Nephron (organoid): ENCODE measurements at regions not wholly inside any gene's neighbourhood (a gene's known extent, or its start where the extent isn't known, plus 50 kb on each side); places are given as distances from the start of the nearest gene placed in this dataset.
A peak's percentile ranks its signal among the peaks of the same experiment; 100 is the strongest.

ENCODE experiments used
- H3K27ac Mint-ChIP-seq, 3 experiments: 2 replicates each; pipeline ENCODE4 v1.8.0; 2020; ENCODE audit warnings: mixed read lengths in 3 of 3, mild to moderate bottlenecking in 2 of 3, moderate library complexity in 1 of 3
- H3K27me3 Mint-ChIP-seq: 2 replicates; pipeline ENCODE4 v1.8.0; 2021; ENCODE audit warnings: low read depth, mild to moderate bottlenecking, moderate library complexity, mixed read lengths
- H3K36me3 Mint-ChIP-seq: 2 replicates; pipeline ENCODE4 v1.8.0; 2020; ENCODE audit warnings: low read depth, mixed read lengths
- H3K4me1 Mint-ChIP-seq: 2 replicates; pipeline ENCODE4 v1.8.0; 2020; ENCODE audit warnings: mixed read lengths
- H3K4me3 Mint-ChIP-seq, 3 experiments: 2 replicates each; pipeline ENCODE4 v1.8.0; 2020; ENCODE audit warnings: mild to moderate bottlenecking in 3 of 3, mixed read lengths in 3 of 3, moderate library complexity in 2 of 3
- H3K9me3 Mint-ChIP-seq: 2 replicates; pipeline ENCODE4 v1.8.0; 2020; ENCODE audit warnings: mixed read lengths
- TF ChIP-seq, protein P1 (sequence below), 3 experiments: fragments of 200-600 bp; sonication (generic); IDR thresholded peaks; one replicate each; pipeline ENCODE4 v1.5.0; 2021; ENCODE audit warnings: antibody characterized with exemption in 3 of 3; ENCODE audit not compliant: unreplicated experiment in 3 of 3

DNA sequence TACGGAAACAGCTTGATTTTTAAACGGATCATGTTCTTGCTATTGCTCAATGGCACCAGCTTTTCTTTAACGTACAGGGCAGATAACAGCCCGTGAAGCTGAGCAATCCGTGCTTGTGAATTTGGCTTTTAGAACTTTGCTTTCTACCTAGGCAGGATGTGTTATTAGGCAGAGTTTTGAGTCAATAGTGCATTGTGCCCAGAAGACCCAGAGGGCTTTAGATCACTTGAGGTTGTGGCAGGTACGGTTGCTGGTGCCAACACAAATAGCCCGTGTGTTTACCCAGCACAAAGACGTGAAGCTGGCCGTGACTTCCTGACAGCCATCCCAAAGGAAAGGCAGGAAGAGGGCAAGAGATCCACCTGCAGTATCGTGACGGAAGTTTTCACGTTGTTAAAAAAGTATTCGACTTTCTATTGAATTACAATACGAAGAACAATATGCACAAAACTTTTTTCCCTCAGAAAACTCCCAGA is 117.4 kb upstream of the FRMD1 start:
- Mint-ChIP-seq H3K27me3 (peaks cover 36% of the 10 kb centered on the region), H3K27ac (peak overlapping the region; percentile 33 to 86 (median 53)), H3K36me3 (no peaks in the 10 kb centered on the region), H3K9me3 (no peaks in the 10 kb centered on the region), H3K4me1 (peaks cover 26% of the 10 kb centered on the region), H3K4me3 (no peak overlapping the region)
- TF ChIP-seq, protein P1, sequence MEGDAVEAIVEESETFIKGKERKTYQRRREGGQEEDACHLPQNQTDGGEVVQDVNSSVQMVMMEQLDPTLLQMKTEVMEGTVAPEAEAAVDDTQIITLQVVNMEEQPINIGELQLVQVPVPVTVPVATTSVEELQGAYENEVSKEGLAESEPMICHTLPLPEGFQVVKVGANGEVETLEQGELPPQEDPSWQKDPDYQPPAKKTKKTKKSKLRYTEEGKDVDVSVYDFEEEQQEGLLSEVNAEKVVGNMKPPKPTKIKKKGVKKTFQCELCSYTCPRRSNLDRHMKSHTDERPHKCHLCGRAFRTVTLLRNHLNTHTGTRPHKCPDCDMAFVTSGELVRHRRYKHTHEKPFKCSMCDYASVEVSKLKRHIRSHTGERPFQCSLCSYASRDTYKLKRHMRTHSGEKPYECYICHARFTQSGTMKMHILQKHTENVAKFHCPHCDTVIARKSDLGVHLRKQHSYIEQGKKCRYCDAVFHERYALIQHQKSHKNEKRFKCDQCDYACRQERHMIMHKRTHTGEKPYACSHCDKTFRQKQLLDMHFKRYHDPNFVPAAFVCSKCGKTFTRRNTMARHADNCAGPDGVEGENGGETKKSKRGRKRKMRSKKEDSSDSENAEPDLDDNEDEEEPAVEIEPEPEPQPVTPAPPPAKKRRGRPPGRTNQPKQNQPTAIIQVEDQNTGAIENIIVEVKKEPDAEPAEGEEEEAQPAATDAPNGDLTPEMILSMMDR (IDR thresholded peaks at IDR 0.05; ENCODE audit: unreplicated experiment in 3 of 3) = no peak

DNA sequence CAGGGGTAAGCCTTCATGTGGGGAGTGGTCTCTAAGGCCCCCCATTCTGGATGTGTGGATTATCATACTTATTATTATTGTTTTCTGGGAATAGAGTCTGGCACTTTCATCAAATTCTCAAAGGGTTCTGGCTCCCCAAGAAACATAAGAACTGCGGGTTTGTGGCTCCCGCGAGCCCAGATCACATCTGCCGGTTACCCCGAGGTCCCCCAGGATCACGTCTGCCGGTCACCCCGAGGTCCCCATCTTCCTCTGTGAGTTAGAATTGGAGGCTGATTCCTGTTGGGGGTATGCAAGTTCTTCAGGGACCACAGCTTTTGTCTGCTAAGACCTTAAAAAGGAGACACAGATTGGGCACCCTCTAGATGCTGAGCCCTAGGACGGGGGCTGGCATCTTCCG is 116.7 kb upstream of the FRMD1 start:
- Mint-ChIP-seq H3K27ac (peak overlapping the region; percentile 69 to 89 (median 85)), H3K9me3 (no peaks in the 10 kb centered on the region), H3K4me1 (peaks cover 26% of the 10 kb centered on the region), H3K27me3 (peaks cover 41% of the 10 kb centered on the region), H3K36me3 (no peaks in the 10 kb centered on the region), H3K4me3 (no peak overlapping the region)
- TF ChIP-seq, protein P1 (IDR thresholded peaks at IDR 0.05; ENCODE audit: unreplicated experiment in 3 of 3) = no peak

DNA sequence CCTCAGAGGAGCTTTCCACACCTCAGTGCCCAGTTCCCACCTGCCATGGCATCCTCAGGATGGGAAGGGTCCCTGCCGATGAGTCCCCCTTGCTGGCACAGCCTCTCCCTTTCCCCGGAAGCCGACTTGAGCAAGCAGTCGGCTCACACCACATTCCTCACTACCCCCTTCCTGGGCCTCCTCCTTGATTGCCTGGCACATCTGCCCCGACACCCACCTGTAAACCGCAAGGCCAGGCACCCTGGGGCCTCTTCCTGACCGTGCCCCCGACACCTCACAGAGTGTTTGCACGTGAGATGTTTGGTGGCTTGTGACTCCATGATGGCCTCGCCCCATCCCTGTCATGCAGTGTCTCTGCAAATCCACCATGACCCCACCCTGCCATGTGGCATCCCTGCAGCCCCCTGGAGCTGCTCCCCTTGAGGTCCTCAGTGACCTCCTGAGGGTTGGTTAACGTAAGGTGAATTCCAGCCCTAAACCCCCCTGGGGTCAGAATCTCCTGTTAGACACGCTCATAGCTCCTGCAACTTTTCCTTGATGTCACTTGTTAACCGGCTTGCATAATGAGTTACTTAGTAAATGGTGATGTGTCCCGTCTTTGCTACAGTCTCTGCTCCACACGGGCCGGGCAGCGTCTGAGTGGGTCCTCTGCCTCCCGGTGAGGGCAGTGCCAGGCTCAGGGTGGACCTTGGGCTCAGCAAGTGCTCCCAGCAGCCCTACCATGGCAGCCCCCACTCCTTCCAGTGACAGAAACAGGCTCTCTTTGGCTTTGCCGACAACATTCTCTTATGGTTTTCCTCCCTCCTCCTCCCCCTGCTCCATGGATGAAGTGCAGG is 115.9 kb upstream of the FRMD1 start:
- peak overlapping the region; percentile 69 to 89 (median 85) for H3K27ac Mint-ChIP-seq
- H3K4me3 Mint-ChIP-seq = no peak overlapping the region
- peaks cover 26% of the 10 kb centered on the region for H3K4me1 Mint-ChIP-seq
- no peaks in the 10 kb centered on the region for H3K9me3 Mint-ChIP-seq
- no peaks in the 10 kb centered on the region for H3K36me3 Mint-ChIP-seq
- TF ChIP-seq, protein P1 (IDR thresholded peaks at IDR 0.05; ENCODE audit: unreplicated experiment in 3 of 3) = no peak
- peaks cover 33% of the 10 kb centered on the region for H3K27me3 Mint-ChIP-seq

DNA sequence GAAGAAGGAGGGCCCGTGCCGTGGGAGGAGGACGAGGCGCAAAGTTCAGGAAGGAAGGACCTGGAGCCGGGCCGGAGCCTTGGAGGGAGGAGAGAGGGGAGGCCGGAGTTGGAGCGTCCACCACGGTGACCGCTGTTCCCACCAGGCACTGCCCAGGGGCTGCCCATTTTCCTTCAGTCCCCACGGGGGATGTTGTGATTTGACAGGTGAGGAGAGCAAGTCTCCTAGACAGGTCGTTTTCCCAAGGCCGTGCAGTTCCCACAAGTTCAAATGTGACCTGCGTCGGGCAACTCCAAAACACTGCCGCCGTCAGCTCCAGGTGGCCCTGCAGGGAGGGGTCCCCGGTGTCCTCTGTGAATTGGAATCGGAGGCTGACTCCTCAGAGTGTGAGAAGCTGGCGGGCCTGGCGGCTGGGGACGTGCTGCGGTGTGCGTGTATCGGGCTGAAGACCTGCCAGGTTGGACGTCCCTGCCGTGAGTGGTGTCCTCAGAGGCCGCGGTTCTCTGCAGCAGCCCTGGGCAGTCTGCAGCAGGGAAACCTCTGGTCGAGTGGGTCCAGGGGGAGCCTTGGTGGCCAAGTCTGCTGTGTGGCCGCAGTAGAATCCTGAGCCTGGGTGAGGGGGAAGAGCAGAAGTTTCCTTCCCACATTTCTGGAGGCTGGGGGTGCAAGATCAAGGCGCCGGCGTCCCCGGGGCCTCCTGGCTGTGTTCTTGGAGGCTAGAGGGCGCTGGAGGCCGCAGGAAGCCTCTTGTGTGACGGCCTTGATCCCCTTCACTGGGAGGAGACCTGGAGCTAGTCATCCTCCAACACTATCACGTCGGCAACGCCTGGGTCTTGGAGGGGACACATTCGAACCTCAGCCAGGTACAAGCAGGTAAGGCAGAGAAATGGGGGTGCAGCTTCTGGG is 115.1 kb upstream of the FRMD1 start:
- Mint-ChIP-seq H3K36me3 (no peaks in the 10 kb centered on the region), H3K27me3 (peaks cover 32% of the 10 kb centered on the region), H3K4me3 (no peak overlapping the region), H3K9me3 (no peaks in the 10 kb centered on the region), H3K4me1 (peaks cover 26% of the 10 kb centered on the region), H3K27ac (no peak overlapping the region)
- TF ChIP-seq, protein P1 (IDR thresholded peaks at IDR 0.05; ENCODE audit: unreplicated experiment in 3 of 3) = peak in 1 of 3 experiments; percentile 9

DNA sequence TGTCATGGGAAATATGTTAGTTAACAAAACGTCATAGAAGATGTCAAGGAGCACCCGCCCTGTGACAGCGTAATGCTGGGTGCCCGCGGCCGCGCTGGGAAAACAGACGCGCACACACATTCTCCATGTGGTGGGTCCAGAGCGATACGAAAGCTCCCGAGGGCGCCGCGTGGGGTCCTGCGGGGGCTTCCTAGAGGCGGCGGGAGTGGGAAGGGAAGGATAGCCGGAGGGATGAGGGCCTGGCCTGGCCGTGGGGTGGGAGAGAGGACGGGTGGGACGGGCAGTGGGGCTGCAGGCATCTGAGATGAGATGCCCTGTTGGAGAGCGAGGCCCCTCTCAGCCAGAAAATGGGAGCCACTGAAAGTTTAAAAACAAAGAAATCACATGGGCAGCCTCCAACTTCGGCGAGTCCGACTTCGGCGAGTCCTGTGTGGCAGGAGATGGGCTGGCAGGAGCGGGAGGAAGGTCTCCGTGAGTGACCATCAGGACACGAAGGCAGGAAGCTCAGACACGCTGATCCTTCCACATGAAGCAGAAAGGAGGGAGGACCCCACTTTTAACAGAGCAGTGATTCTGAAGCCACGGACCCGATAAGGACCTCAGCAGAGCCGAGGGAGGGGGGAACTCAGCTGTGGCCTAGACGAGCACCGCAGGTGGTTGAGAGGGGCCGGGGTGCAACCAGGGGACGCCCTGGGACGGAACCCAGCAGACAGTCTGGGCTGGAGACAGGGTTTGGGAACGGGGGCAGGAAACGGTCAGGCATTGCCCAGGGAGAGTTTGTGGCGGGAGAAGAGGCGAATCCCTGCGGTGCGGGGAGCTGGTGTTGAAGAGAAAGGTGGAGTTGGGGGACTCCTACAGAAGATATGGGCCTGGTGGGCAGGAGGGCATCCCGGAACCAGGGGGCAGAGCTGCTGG is 114.1 kb upstream of the FRMD1 start:
- Mint-ChIP-seq H3K27ac (peak overlapping the region in 1 of 3 experiments; percentile 31), H3K4me3 (no peak overlapping the region), H3K27me3 (peaks cover 36% of the 10 kb centered on the region), H3K36me3 (no peaks in the 10 kb centered on the region), H3K4me1 (peaks cover 26% of the 10 kb centered on the region), H3K9me3 (no peaks in the 10 kb centered on the region)
- TF ChIP-seq, protein P1 (IDR thresholded peaks at IDR 0.05; ENCODE audit: unreplicated experiment in 3 of 3) = no peak
